ENCODE measurements at regions not wholly inside any gene's neighbourhood (a gene's known extent, or its start where the extent isn't known, plus 50 kb on each side); places are given as distances from the start of the nearest gene placed in this dataset.

DNA sequence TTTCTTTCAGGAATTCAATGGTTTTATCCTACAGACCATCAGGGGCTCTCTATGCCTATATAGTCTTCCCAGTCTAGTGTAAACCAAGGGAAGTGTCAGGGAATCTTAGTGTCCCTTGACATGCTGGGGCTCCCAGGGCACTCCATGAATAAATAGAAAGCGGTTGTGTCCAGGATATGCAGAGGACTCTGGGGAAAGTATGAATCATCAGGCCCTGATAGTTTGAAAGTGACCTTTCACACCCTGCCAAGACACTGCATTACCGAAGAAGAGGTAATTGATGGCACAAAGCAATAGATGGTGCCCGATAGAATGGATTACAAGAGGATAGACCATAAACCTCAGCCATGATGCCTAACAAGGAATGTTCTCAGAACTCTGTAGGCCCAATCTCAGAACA lies 163.3 kb upstream of the DAPK1 start (continued):
- TF ChIP-seq RXRA (IDR thresholded peaks at IDR 0.05; ENCODE audit: insufficient read depth, low read depth, low read length): no peak
- no peak for TF ChIP-seq CBX5 (IDR thresholded peaks at IDR 0.05; ENCODE audit: low read depth, low read length)
